ENCODE measurements at regions not wholly inside any gene's neighbourhood (a gene's known extent, or its start where the extent isn't known, plus 50 kb on each side); places are given as distances from the start of the nearest gene placed in this dataset.
"Not testable (repeated sequence)": the region's sequence is repeated elsewhere in the genome, so short reads cannot be mapped to it uniquely, and the experiment has no call there.

GRCh38 chr5:99161538-99161937 is 232.7 kb upstream of the CHD1 start:
- not testable (repeated sequence) for H3K9me3 Mint-ChIP-seq; H3K27me3 Mint-ChIP-seq (ENCODE audit: low read depth in 3 of 3); DNase-seq; H3K4me1 Mint-ChIP-seq; H3K4me3 Mint-ChIP-seq; H3K36me3 Mint-ChIP-seq; H3K27ac Mint-ChIP-seq

GRCh38 chr5:99156688-99157087 is 227.9 kb upstream of the CHD1 start:
- H3K4me1 Mint-ChIP-seq, result no peaks in the 10 kb centered on the region
- no peak for DNase-seq
- H3K36me3 Mint-ChIP-seq, result no peaks in the 10 kb centered on the region
- H3K9me3 Mint-ChIP-seq, result no peaks in the 10 kb centered on the region
- peaks cover 0 to 1% (median 0%) of the 10 kb centered on the region in 3 donors for H3K27me3 Mint-ChIP-seq (ENCODE audit: low read depth in 3 of 3)
- H3K4me3 Mint-ChIP-seq, result no peak overlapping the region
- no peak overlapping the region for H3K27ac Mint-ChIP-seq

- not testable (repeated sequence) for H3K4me1 Mint-ChIP-seq; H3K4me3 Mint-ChIP-seq; H3K27me3 Mint-ChIP-seq (ENCODE audit: low read depth in 3 of 3); H3K27ac Mint-ChIP-seq; H3K36me3 Mint-ChIP-seq; DNase-seq
- peaks cover 8 to 37% (median 19%) of the 10 kb centered on the region in 6 donors for H3K9me3 Mint-ChIP-seq
These were observed 214.5 kb upstream of the CHD1 start for GRCh38 chr5:99143283-99143795.

GRCh38 chr5:99141534-99142128 is 212.8 kb upstream of the CHD1 start:
- Mint-ChIP-seq H3K27me3 (ENCODE audit: low read depth in 3 of 3) (peaks cover 0 to 2% (median 0%) of the 10 kb centered on the region in 3 donors), H3K4me1 (no peaks in the 10 kb centered on the region), H3K9me3 (peaks cover 7 to 40% (median 17%) of the 10 kb centered on the region in 6 donors), H3K27ac (no peak overlapping the region), H3K4me3 (no peak overlapping the region), H3K36me3 (peaks cover 0 to 4% (median 0%) of the 10 kb centered on the region in 3 donors)
- no peak for DNase-seq

- Mint-ChIP-seq H3K9me3 (peaks cover 3 to 28% (median 14%) of the 10 kb centered on the region in 6 donors), H3K27me3 (ENCODE audit: low read depth in 3 of 3) (peaks cover 0 to 2% (median 2%) of the 10 kb centered on the region in 3 donors), H3K36me3 (peaks cover 0 to 4% (median 0%) of the 10 kb centered on the region in 3 donors), H3K27ac (no peak overlapping the region), H3K4me3 (no peak overlapping the region), H3K4me1 (no peaks in the 10 kb centered on the region)
- no peak for DNase-seq
These were observed 210.1 kb upstream of the CHD1 start for GRCh38 chr5:99138911-99139310.

- Mint-ChIP-seq H3K36me3 (no peaks in the 10 kb centered on the region), H3K4me1 (no peaks in the 10 kb centered on the region), H3K9me3 (peaks cover 0 to 6% (median 0%) of the 10 kb centered on the region in 6 donors), H3K27me3 (ENCODE audit: low read depth in 3 of 3) (peaks cover 0 to 2% (median 2%) of the 10 kb centered on the region in 3 donors), H3K4me3 (no peak overlapping the region), H3K27ac (no peak overlapping the region)
- DNase-seq, result no peak
These were observed 205.1 kb upstream of the CHD1 start for GRCh38 chr5:99133921-99134320.

GRCh38 chr5:99129768-99130501 is 201.1 kb upstream of the CHD1 start:
- H3K4me1 Mint-ChIP-seq, result no peaks in the 10 kb centered on the region
- no peaks in the 10 kb centered on the region for H3K9me3 Mint-ChIP-seq
- H3K27me3 Mint-ChIP-seq (ENCODE audit: low read depth in 3 of 3), result peaks cover 0 to 2% (median 0%) of the 10 kb centered on the region in 3 donors
- no peak for DNase-seq
- H3K27ac Mint-ChIP-seq, result no peak overlapping the region
- H3K4me3 Mint-ChIP-seq, result no peak overlapping the region
- no peaks in the 10 kb centered on the region for H3K36me3 Mint-ChIP-seq

- no peak for DNase-seq
- H3K27me3 Mint-ChIP-seq (ENCODE audit: low read depth in 3 of 3), result peaks cover 0 to 6% (median 4%) of the 10 kb centered on the region in 3 donors
- peaks cover 0 to 2% (median 0%) of the 10 kb centered on the region in 6 donors for H3K9me3 Mint-ChIP-seq
- no peaks in the 10 kb centered on the region for H3K4me1 Mint-ChIP-seq
- H3K36me3 Mint-ChIP-seq, result no peaks in the 10 kb centered on the region
- no peak overlapping the region for H3K4me3 Mint-ChIP-seq
- H3K27ac Mint-ChIP-seq, result no peak overlapping the region
These were observed 194.2 kb upstream of the CHD1 start for GRCh38 chr5:99122976-99123375.

GRCh38 chr5:99119326-99119725 is 190.5 kb upstream of the CHD1 start:
- H3K27ac Mint-ChIP-seq, result no peak overlapping the region
- no peak overlapping the region for H3K4me3 Mint-ChIP-seq
- DNase-seq, result no peak
- H3K4me1 Mint-ChIP-seq, result no peaks in the 10 kb centered on the region
- no peaks in the 10 kb centered on the region for H3K36me3 Mint-ChIP-seq
- peaks cover 0 to 2% (median 0%) of the 10 kb centered on the region in 6 donors for H3K9me3 Mint-ChIP-seq
- H3K27me3 Mint-ChIP-seq (ENCODE audit: low read depth in 3 of 3), result peaks cover 0 to 6% (median 2%) of the 10 kb centered on the region in 3 donors

- H3K9me3 Mint-ChIP-seq, result no peaks in the 10 kb centered on the region
- H3K36me3 Mint-ChIP-seq, result no peaks in the 10 kb centered on the region
- no peaks in the 10 kb centered on the region for H3K4me1 Mint-ChIP-seq
- DNase-seq, result no peak
- no peak overlapping the region for H3K4me3 Mint-ChIP-seq
- H3K27me3 Mint-ChIP-seq (ENCODE audit: low read depth in 3 of 3), result peaks cover 2 to 6% (median 2%) of the 10 kb centered on the region in 3 donors
- no peak overlapping the region for H3K27ac Mint-ChIP-seq
These were observed 187.7 kb upstream of the CHD1 start for GRCh38 chr5:99116526-99116925.

GRCh38 chr5:99109894-99110293 is 181.1 kb upstream of the CHD1 start:
- H3K27me3 Mint-ChIP-seq (ENCODE audit: low read depth in 3 of 3), result peaks cover 2 to 7% (median 4%) of the 10 kb centered on the region in 3 donors
- no peaks in the 10 kb centered on the region for H3K4me1 Mint-ChIP-seq
- no peak overlapping the region for H3K4me3 Mint-ChIP-seq
- no peak for DNase-seq
- no peaks in the 10 kb centered on the region for H3K9me3 Mint-ChIP-seq
- no peaks in the 10 kb centered on the region for H3K36me3 Mint-ChIP-seq
- no peak overlapping the region for H3K27ac Mint-ChIP-seq

- Mint-ChIP-seq H3K27me3 (ENCODE audit: low read depth in 3 of 3) (peaks cover 0 to 13% (median 2%) of the 10 kb centered on the region in 3 donors), H3K27ac (no peak overlapping the region), H3K9me3 (no peaks in the 10 kb centered on the region), H3K4me3 (no peak overlapping the region), H3K4me1 (no peaks in the 10 kb centered on the region), H3K36me3 (no peaks in the 10 kb centered on the region)
- no peak for DNase-seq
These were observed 176.4 kb upstream of the CHD1 start for GRCh38 chr5:99105216-99105615.

- peak; percentile 2 to 16 (median 3) for DNase-seq
- Mint-ChIP-seq H3K27ac (no peak overlapping the region), H3K27me3 (ENCODE audit: low read depth in 3 of 3) (peaks cover 0 to 13% (median 0%) of the 10 kb centered on the region in 3 donors), H3K9me3 (no peaks in the 10 kb centered on the region), H3K4me1 (no peaks in the 10 kb centered on the region), H3K4me3 (no peak overlapping the region), H3K36me3 (no peaks in the 10 kb centered on the region)
These were observed 175.8 kb upstream of the CHD1 start for GRCh38 chr5:99104538-99105132.

- no peak for DNase-seq
- Mint-ChIP-seq H3K4me3 (no peak overlapping the region), H3K9me3 (no peaks in the 10 kb centered on the region), H3K4me1 (no peaks in the 10 kb centered on the region), H3K36me3 (no peaks in the 10 kb centered on the region), H3K27me3 (ENCODE audit: low read depth in 3 of 3) (peaks cover 0 to 11% (median 2%) of the 10 kb centered on the region in 3 donors), H3K27ac (no peak overlapping the region)
These were observed 173.4 kb upstream of the CHD1 start for GRCh38 chr5:99102073-99102697.

Data from immature natural killer cell (primary cell).